OCI-LY7 (cell line): ENCODE measurements at regions not wholly inside any gene's neighbourhood (a gene's known extent, or its start where the extent isn't known, plus 50 kb on each side); places are given as distances from the start of the nearest gene placed in this dataset.

Experiments
- EZH2phosphoT487 ChIP-seq: fragments of 200-600 bp; sonication (generic); IDR thresholded peaks from 2 replicates; pipeline ENCODE4 v1.6.1; 2018; ENCODE audit warnings: low read depth, borderline replicate concordance, mild to moderate bottlenecking, mixed run types, antibody characterized with exemption, low read length, moderate library complexity, mixed read lengths
- TF ChIP-seq, protein P1 (sequence below): fragments of 200-600 bp; sonication (generic); conservative IDR thresholded peaks from 2 replicates; pipeline ENCODE4 v1.5.1; 2014; ENCODE audit warnings: mild to moderate bottlenecking, antibody characterized with exemption, low read length, moderate library complexity, mixed read lengths

DNA sequence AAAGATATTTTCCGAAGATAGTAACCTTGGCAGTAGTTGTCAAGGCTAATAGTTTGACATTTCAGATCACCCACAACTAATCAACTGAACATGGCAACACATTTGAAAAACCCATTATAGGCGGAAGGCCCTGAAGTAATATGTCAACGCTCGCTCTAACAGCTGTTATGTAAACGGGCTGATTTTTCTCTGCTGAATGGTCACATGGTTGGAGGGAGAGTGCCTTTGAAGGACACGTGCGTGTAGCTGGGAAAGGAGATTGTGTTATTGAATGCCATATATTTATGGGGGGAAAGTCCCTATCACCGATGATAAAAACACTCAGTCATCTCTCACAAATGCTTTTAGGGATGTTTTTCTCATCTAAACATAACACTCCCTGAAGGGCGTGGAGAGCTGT lies 160.0 kb upstream of the RALGAPA2 start:
- TF ChIP-seq, protein P1, sequence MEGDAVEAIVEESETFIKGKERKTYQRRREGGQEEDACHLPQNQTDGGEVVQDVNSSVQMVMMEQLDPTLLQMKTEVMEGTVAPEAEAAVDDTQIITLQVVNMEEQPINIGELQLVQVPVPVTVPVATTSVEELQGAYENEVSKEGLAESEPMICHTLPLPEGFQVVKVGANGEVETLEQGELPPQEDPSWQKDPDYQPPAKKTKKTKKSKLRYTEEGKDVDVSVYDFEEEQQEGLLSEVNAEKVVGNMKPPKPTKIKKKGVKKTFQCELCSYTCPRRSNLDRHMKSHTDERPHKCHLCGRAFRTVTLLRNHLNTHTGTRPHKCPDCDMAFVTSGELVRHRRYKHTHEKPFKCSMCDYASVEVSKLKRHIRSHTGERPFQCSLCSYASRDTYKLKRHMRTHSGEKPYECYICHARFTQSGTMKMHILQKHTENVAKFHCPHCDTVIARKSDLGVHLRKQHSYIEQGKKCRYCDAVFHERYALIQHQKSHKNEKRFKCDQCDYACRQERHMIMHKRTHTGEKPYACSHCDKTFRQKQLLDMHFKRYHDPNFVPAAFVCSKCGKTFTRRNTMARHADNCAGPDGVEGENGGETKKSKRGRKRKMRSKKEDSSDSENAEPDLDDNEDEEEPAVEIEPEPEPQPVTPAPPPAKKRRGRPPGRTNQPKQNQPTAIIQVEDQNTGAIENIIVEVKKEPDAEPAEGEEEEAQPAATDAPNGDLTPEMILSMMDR, result no peak
- no peak for TF ChIP-seq EZH2phosphoT487
